NCI-H748 (cell line): ENCODE measurements at regions not wholly inside any gene's neighbourhood (a gene's known extent, or its start where the extent isn't known, plus 50 kb on each side); places are given as distances from the start of the nearest gene placed in this dataset.
"Not testable (repeated sequence)": the region's sequence is repeated elsewhere in the genome, so short reads cannot be mapped to it uniquely, and the experiment has no call there.

ENCODE experiments used
- DNase-seq: peaks from one replicate; lab custom pipeline; 2025; ENCODE audit not compliant: unreplicated experiment; lab: John Stamatoyannopoulos, UW

GRCh38 chr2:224151680-224152310, 112.7 kb upstream of the SERPINE2 start:
- DNase-seq, result no peak

- no peak for DNase-seq
These were observed 112.1 kb upstream of the SERPINE2 start for GRCh38 chr2:224151161-224151560.

GRCh38 chr2:224148058-224148457, 109.0 kb upstream of the SERPINE2 start:
- not testable (repeated sequence) for DNase-seq

- no peak for DNase-seq
These were observed 108.1 kb upstream of the SERPINE2 start for GRCh38 chr2:224147174-224147573.

GRCh38 chr2:224146356-224147160, 107.5 kb upstream of the SERPINE2 start:
- DNase-seq, result no peak

GRCh38 chr2:224145751-224146355, 106.8 kb upstream of the SERPINE2 start:
- DNase-seq, result no peak

- DNase-seq, result no peak
These were observed 104.4 kb upstream of the SERPINE2 start for GRCh38 chr2:224143526-224143925.

- no peak for DNase-seq
These were observed 103.6 kb upstream of the SERPINE2 start for GRCh38 chr2:224142397-224143312.

GRCh38 chr2:224141304-224141703, 102.2 kb upstream of the SERPINE2 start:
- no peak for DNase-seq

GRCh38 chr2:224137208-224137607, 98.1 kb upstream of the SERPINE2 start:
- no peak for DNase-seq

GRCh38 chr2:224136396-224136795, 97.3 kb upstream of the SERPINE2 start:
- DNase-seq, result no peak

- no peak for DNase-seq
These were observed 96.8 kb upstream of the SERPINE2 start for GRCh38 chr2:224135881-224136280.

- DNase-seq, result no peak
These were observed 95.1 kb upstream of the SERPINE2 start for GRCh38 chr2:224134003-224134734.

GRCh38 chr2:224133387-224133786, 94.3 kb upstream of the SERPINE2 start:
- DNase-seq, result no peak

- no peak for DNase-seq
These were observed 88.9 kb upstream of the SERPINE2 start for GRCh38 chr2:224127871-224128501.

GRCh38 chr2:224126440-224126839, 87.4 kb upstream of the SERPINE2 start:
- DNase-seq, result no peak

- no peak for DNase-seq
These were observed 86.9 kb upstream of the SERPINE2 start for GRCh38 chr2:224126003-224126402.

GRCh38 chr2:224122542-224122941, 83.5 kb upstream of the SERPINE2 start:
- no peak for DNase-seq

- DNase-seq, result no peak
These were observed 82.5 kb upstream of the SERPINE2 start for GRCh38 chr2:224121406-224122067.
